RWPE2 (cell line): ENCODE measurements at regions not wholly inside any gene's neighbourhood (a gene's known extent, or its start where the extent isn't known, plus 50 kb on each side); places are given as distances from the start of the nearest gene placed in this dataset.

Source experiments
- ATAC-seq: fragments of 200-7000 bp; cut with Tn5 transposase; 3 replicates; pipeline ENCODE4 v1.9.1; 2021; ENCODE audit warnings: low read depth
- DNase-seq: peaks from one replicate; pipeline ENCODE4 v3.0.0-alpha.2; 2020; ENCODE audit warnings: low spot score
- H3K27ac ChIP-seq: fragments of 450-650 bp; 2 replicates; pipeline ENCODE4 v1.5.1; 2017; ENCODE audit warnings: mild to moderate bottlenecking; ENCODE audit not compliant: poor library complexity, severe bottlenecking
- H3K27me3 ChIP-seq: fragments of 250-450 bp; sonication (Bioruptor Pico); 2 replicates; pipeline ENCODE4 v1.5.1; 2021; ENCODE audit warnings: mild to moderate bottlenecking, moderate library complexity; ENCODE audit not compliant: insufficient read depth, poor library complexity, severe bottlenecking
- H3K36me3 ChIP-seq: fragments of 250-450 bp; sonication (Bioruptor Pico); 2 replicates; pipeline ENCODE4 v1.5.1; 2020; ENCODE audit warnings: low read depth, mild to moderate bottlenecking, moderate library complexity
- H3K4me1 ChIP-seq: fragments of 250-450 bp; sonication (Bioruptor Pico); 2 replicates; pipeline ENCODE4 v1.5.1; 2021; ENCODE audit warnings: mild to moderate bottlenecking, moderate library complexity; ENCODE audit not compliant: insufficient read depth, poor library complexity, severe bottlenecking
- H3K4me3 ChIP-seq: fragments of 250-450 bp; sonication (Bioruptor Pico); 2 replicates; pipeline ENCODE4 v1.5.1; 2021; ENCODE audit warnings: mild to moderate bottlenecking, moderate library complexity; ENCODE audit not compliant: severe bottlenecking
- H3K9me3 ChIP-seq: fragments of 250-450 bp; sonication (Bioruptor Pico); 2 replicates; pipeline ENCODE4 v1.5.1; 2021; ENCODE audit warnings: mild to moderate bottlenecking, moderate library complexity; ENCODE audit not compliant: severe bottlenecking
- CTCF ChIP-seq: fragments of 450-650 bp; IDR thresholded peaks from one replicate; pipeline ENCODE4 v1.5.1; 2017; ENCODE audit warnings: mild to moderate bottlenecking, moderate library complexity; ENCODE audit not compliant: poor library complexity, severe bottlenecking

- Histone ChIP-seq H3K4me1 (no peaks in the 10 kb centered on the region), H3K9me3 (no peaks in the 10 kb centered on the region), H3K27ac (no peak overlapping the region), H3K27me3 (no peaks in the 10 kb centered on the region), H3K36me3 (no peaks in the 10 kb centered on the region), H3K4me3 (no peak overlapping the region)
- ATAC-seq (no peak), DNase-seq (no peak)
- no peak for TF ChIP-seq CTCF
Observed at GRCh38 chr6:51268666-51269065, 450.0 kb downstream of the TFAP2B start.

GRCh38 chr6:51269876-51270275, 451.2 kb downstream of the TFAP2B start:
- H3K27ac ChIP-seq, result no peak overlapping the region
- H3K9me3 ChIP-seq, result no peaks in the 10 kb centered on the region

GRCh38 chr6:51271615-51272014, 452.9 kb downstream of the TFAP2B start:
- DNase-seq, result no peak
- Histone ChIP-seq H3K27me3 (no peaks in the 10 kb centered on the region), H3K4me1 (no peaks in the 10 kb centered on the region), H3K36me3 (no peaks in the 10 kb centered on the region), H3K4me3 (no peak overlapping the region), H3K9me3 (no peaks in the 10 kb centered on the region), H3K27ac (no peak overlapping the region)
- TF ChIP-seq CTCF, result no peak
- no peak for ATAC-seq

More at GRCh38 chr6:51269876-51270275, 451.2 kb downstream of the TFAP2B start:
- Histone ChIP-seq H3K4me1 (no peaks in the 10 kb centered on the region), H3K4me3 (no peak overlapping the region), H3K36me3 (no peaks in the 10 kb centered on the region), H3K27me3 (no peaks in the 10 kb centered on the region)
- no peak for TF ChIP-seq CTCF
- DNase-seq (no peak), ATAC-seq (no peak)

- no peak for TF ChIP-seq CTCF
- Histone ChIP-seq H3K4me3 (no peak overlapping the region), H3K36me3 (no peaks in the 10 kb centered on the region), H3K9me3 (no peaks in the 10 kb centered on the region), H3K4me1 (no peaks in the 10 kb centered on the region), H3K27me3 (no peaks in the 10 kb centered on the region), H3K27ac (no peak overlapping the region)
- DNase-seq, result no peak
- ATAC-seq, result no peak
Observed at GRCh38 chr6:51273228-51273961, 454.7 kb downstream of the TFAP2B start.

GRCh38 chr6:51277474-51277873, 458.8 kb downstream of the TFAP2B start:
- TF ChIP-seq CTCF, result no peak
- no peaks in the 10 kb centered on the region for H3K4me1 ChIP-seq

More at GRCh38 chr6:51277474-51277873, 458.8 kb downstream of the TFAP2B start:
- ATAC-seq (no peak), DNase-seq (no peak)
- no peak overlapping the region for H3K27ac ChIP-seq
- H3K9me3 ChIP-seq, result no peaks in the 10 kb centered on the region
- no peaks in the 10 kb centered on the region for H3K27me3 ChIP-seq
- no peak overlapping the region for H3K4me3 ChIP-seq
- H3K36me3 ChIP-seq, result no peaks in the 10 kb centered on the region
